ENCODE measurements at regions not wholly inside any gene's neighbourhood (a gene's known extent, or its start where the extent isn't known, plus 50 kb on each side); places are given as distances from the start of the nearest gene placed in this dataset.

DNA sequence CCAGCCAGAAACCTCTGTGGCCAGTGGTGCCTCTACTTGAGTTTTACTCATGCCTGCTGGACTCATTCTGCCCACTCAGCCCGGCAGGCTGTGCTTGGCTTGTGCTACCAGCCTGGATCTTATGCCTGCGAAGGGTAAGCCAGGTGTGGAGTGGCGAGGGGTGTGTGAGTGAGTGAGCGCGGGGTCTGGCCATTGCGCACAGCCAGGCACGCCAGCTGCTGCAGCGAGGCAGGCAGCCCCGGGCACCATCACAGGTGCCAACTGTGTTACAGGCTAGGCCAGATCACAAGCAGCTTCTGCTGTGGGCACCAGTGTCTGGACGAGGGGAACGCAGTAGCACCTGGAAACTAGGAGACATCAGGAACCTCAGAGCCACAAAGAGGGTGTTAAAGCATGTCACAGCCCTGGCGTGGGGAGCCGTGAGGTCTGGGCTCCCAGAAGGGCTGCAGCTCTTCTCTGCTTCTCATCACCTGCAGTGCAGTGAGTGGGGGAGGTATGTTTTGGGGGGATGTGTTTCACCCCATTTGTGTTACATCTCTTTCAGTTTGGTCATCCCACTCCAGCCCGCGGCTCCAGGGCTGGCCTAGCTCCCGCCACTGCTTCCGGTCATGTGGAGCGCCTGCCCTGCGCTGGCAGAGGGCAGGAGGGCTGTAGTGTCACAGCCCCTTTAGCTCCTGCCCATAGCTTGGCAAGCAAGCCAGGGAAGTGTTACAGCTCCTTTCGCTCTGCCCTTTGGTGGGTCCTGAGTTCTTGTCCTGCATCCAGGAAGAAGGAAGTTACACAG lies 379.7 kb upstream of the IMPG1 start:
- no peak for TF ChIP-seq CTBP1 (IDR thresholded peaks at IDR 0.05; ENCODE audit: borderline replicate concordance)
- TF ChIP-seq FOXM1 (IDR thresholded peaks at IDR 0.05; ENCODE audit: borderline replicate concordance), result no peak
- TF ChIP-seq FOXK2 (IDR thresholded peaks at IDR 0.05), result no peak
- TF ChIP-seq SP1 (IDR thresholded peaks at IDR 0.05), result no peak
- no peak for TF ChIP-seq FOXA1 (IDR thresholded peaks at IDR 0.05)
- TF ChIP-seq ELF4 (IDR thresholded peaks at IDR 0.05), result no peak
- no peak for TF ChIP-seq BHLHE40 (IDR thresholded peaks at IDR 0.05; ENCODE audit: borderline replicate concordance)
- TF ChIP-seq TARDBP (IDR thresholded peaks at IDR 0.05), result no peak
- TF ChIP-seq SUZ12 (IDR thresholded peaks at IDR 0.05), result no peak
- no peak for TF ChIP-seq NFRKB (IDR thresholded peaks at IDR 0.05)
- no peak for TF ChIP-seq ARNT (IDR thresholded peaks at IDR 0.05)
- no peak for TF ChIP-seq HDGF (IDR thresholded peaks at IDR 0.05; ENCODE audit: borderline replicate concordance)
- TF ChIP-seq, protein P1, sequence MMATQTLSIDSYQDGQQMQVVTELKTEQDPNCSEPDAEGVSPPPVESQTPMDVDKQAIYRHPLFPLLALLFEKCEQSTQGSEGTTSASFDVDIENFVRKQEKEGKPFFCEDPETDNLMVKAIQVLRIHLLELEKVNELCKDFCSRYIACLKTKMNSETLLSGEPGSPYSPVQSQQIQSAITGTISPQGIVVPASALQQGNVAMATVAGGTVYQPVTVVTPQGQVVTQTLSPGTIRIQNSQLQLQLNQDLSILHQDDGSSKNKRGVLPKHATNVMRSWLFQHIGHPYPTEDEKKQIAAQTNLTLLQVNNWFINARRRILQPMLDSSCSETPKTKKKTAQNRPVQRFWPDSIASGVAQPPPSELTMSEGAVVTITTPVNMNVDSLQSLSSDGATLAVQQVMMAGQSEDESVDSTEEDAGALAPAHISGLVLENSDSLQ (IDR thresholded peaks at IDR 0.05), result no peak

Data from HEK293T (cell line).